Caco-2 (cell line): ENCODE measurements at regions not wholly inside any gene's neighbourhood (a gene's known extent, or its start where the extent isn't known, plus 50 kb on each side); places are given as distances from the start of the nearest gene placed in this dataset.

Experiments used
- BruUV-seq: library from RNA; stranded (reverse); fragments of 400-500 nt; replicated peaks from 2 replicates; lab custom pipeline; 2021; lab: Mats Ljungman, UMichigan
- CTCF ChIA-PET: fragments of 300-600 bp; sonication (Branson Sonifier 250); formaldehyde crosslinking; loops from one replicate; lab custom pipeline; 2022; ENCODE audit warnings: antibody characterized with exemption; lab: Charles Lee
- POLR2A ChIA-PET: fragments of 300-600 bp; sonication (Branson Sonifier 250); formaldehyde crosslinking; loops from one replicate; lab custom pipeline; 2022; ENCODE audit warnings: antibody characterized with exemption; lab: Charles Lee
- DNase-seq, 2 experiments: peaks; one replicate each; pipeline versions ENCODE4 v3.0.0 to v3.0.0-alpha.2; 2020 to 2022
- H3K27me3 ChIP-seq: replicated peaks from 2 replicates; pipeline ENCODE4 v1.6.0; 2011; ENCODE audit warnings: low read length; ENCODE audit not compliant: control insufficient read depth, insufficient read depth
- H3K36me3 ChIP-seq: 2 replicates; pipeline ENCODE4 v1.5.1; 2011; ENCODE audit warnings: low read length; ENCODE audit not compliant: control insufficient read depth, insufficient read depth
- H3K4me1 ChIP-seq: fragments of 250-450 bp; sonication (Bioruptor Pico); 2 replicates; pipeline ENCODE4 v1.5.1; 2020; ENCODE audit warnings: mild to moderate bottlenecking
- H3K4me3 ChIP-seq: 2 replicates; pipeline ENCODE4 v1.5.1; 2011; ENCODE audit warnings: low read depth, mild to moderate bottlenecking, control low read depth, low read length
- H3K9me3 ChIP-seq: fragments of 250-450 bp; sonication (Bioruptor Pico); 2 replicates; pipeline ENCODE4 v1.5.1; 2020; ENCODE audit warnings: mild to moderate bottlenecking, moderate library complexity
- H3K27ac Mint-ChIP-seq: one replicate; pipeline ENCODE4 v1.8.0; 2022; ENCODE audit warnings: mixed read lengths; ENCODE audit not compliant: unreplicated experiment
- H3K27me3 Mint-ChIP-seq: one replicate; pipeline ENCODE4 v1.8.0; 2022; ENCODE audit warnings: mixed read lengths; ENCODE audit not compliant: insufficient read depth, unreplicated experiment
- H3K36me3 Mint-ChIP-seq: one replicate; pipeline ENCODE4 v1.8.0; 2022; ENCODE audit warnings: mild to moderate bottlenecking, mixed read lengths; ENCODE audit not compliant: insufficient read depth, unreplicated experiment
- H3K4me1 Mint-ChIP-seq: one replicate; pipeline ENCODE4 v1.8.0; 2022; ENCODE audit warnings: low read depth, mixed read lengths; ENCODE audit not compliant: unreplicated experiment
- H3K4me3 Mint-ChIP-seq: one replicate; pipeline ENCODE4 v1.8.0; 2022; ENCODE audit warnings: mild to moderate bottlenecking, moderate library complexity, mixed read lengths; ENCODE audit not compliant: unreplicated experiment
- H3K9me3 Mint-ChIP-seq: one replicate; pipeline ENCODE4 v1.8.0; 2022; ENCODE audit warnings: mixed read lengths; ENCODE audit not compliant: unreplicated experiment
- CTCF ChIP-seq, 2 experiments: fragments of 200-600 bp in 1 of 2; IDR thresholded peaks; 1 replicate in 1 of 2; 2 replicates in 1 of 2; pipeline versions ENCODE4 v1.5.1 to v1.8.0; 2011 to 2022; ENCODE audit warnings: antibody characterized with exemption in 1 of 2, control low read depth in 1 of 2, inconsistent platforms in 1 of 2, low read depth in 1 of 2, low read length in 1 of 2, mild to moderate bottlenecking in 1 of 2, moderate library complexity in 1 of 2; ENCODE audit not compliant: insufficient read depth in 1 of 2, severe bottlenecking in 1 of 2, unreplicated experiment in 1 of 2
- intact Hi-C: fragments of 100-400 bp; cut with micrococcal nuclease; formaldehyde crosslinking; loops from one replicate; pipeline ENCODE4 v1.10.0; 2022; ENCODE audit not compliant: unreplicated experiment

GRCh38 chr20:62589150-62589498, 53.2 kb upstream of the SLCO4A1 start:
- no peak overlapping the region for H3K4me3 ChIP-seq
- Mint-ChIP-seq H3K4me3 (no peak overlapping the region), H3K4me1 (no peaks in the 10 kb centered on the region), H3K36me3 (no peaks in the 10 kb centered on the region), H3K27ac (no peak overlapping the region), H3K27me3 (peaks cover 8% of the 10 kb centered on the region), H3K9me3 (no peaks in the 10 kb centered on the region)
- ChIA-PET CTCF (interaction anchor here (0.5 to 1.9 kb wide), 3 partner anchors 28 to 287 kb away, joined by 3 to 6 read pairs (median 4); no protein-coding TSS in a partner anchor), POLR2A (no interaction called here)
- no peaks in the 10 kb centered on the region for H3K4me1 ChIP-seq
- BruUV-seq: no TSS peak
- no peaks in the 10 kb centered on the region for H3K9me3 ChIP-seq
- intact Hi-C loops: no loop called here
- no peak for DNase-seq
- H3K27me3 ChIP-seq: 0 out of 2 replicates have a peak, but pooled peaks cover 2% of the 10 kb centered on the region
- TF ChIP-seq CTCF (IDR thresholded peaks at IDR 0.05; ENCODE audit: insufficient read depth in 1 of 2, low read depth in 1 of 2, low read length in 1 of 2, severe bottlenecking in 1 of 2, unreplicated experiment in 1 of 2): no peak
- H3K36me3 ChIP-seq: no peaks in the 10 kb centered on the region

GRCh38 chr20:62589720-62590119, 52.6 kb upstream of the SLCO4A1 start:
- Histone ChIP-seq H3K36me3 (no peaks in the 10 kb centered on the region), H3K27me3 (0 out of 2 replicates have a peak, but pooled peaks cover 2% of the 10 kb centered on the region), H3K4me3 (no peak overlapping the region), H3K4me1 (no peaks in the 10 kb centered on the region), H3K9me3 (no peaks in the 10 kb centered on the region; the same call in 1 of the 2 replicates)
- Mint-ChIP-seq H3K9me3 (no peaks in the 10 kb centered on the region), H3K27ac (no peak overlapping the region), H3K27me3 (peaks cover 10% of the 10 kb centered on the region), H3K4me1 (no peaks in the 10 kb centered on the region), H3K4me3 (no peak overlapping the region), H3K36me3 (no peaks in the 10 kb centered on the region)
- no peak for DNase-seq
- ChIA-PET CTCF (interaction anchor here (1.9 kb wide), 1 partner anchor 27 kb away, joined by 6 read pairs; no protein-coding TSS in a partner anchor), POLR2A (no interaction called here)
- intact Hi-C loops: no loop called here
- BruUV-seq: no TSS peak
- no peak for TF ChIP-seq CTCF (IDR thresholded peaks at IDR 0.05; ENCODE audit: insufficient read depth in 1 of 2, low read depth in 1 of 2, low read length in 1 of 2, severe bottlenecking in 1 of 2, unreplicated experiment in 1 of 2)

GRCh38 chr20:62590309-62591121, 51.8 kb upstream of the SLCO4A1 start:
- intact Hi-C loops: no loop called here
- Mint-ChIP-seq H3K4me3 (no peak overlapping the region), H3K4me1 (no peaks in the 10 kb centered on the region), H3K27ac (no peak overlapping the region), H3K36me3 (no peaks in the 10 kb centered on the region), H3K9me3 (no peaks in the 10 kb centered on the region), H3K27me3 (peaks cover 15% of the 10 kb centered on the region)
- no peak for DNase-seq
- POLR2A ChIA-PET: no interaction called here
- H3K4me1 ChIP-seq: no peaks in the 10 kb centered on the region
- H3K27me3 ChIP-seq: peaks cover 2% of the 10 kb centered on the region; the same call in 1 of the 2 replicates
- BruUV-seq: no TSS peak
- H3K36me3 ChIP-seq: no peaks in the 10 kb centered on the region
- no peak overlapping the region for H3K4me3 ChIP-seq
- no peaks in the 10 kb centered on the region; the same call in 1 of the 2 replicates for H3K9me3 ChIP-seq
- CTCF ChIA-PET: no interaction called here
- TF ChIP-seq CTCF (IDR thresholded peaks at IDR 0.05; ENCODE audit: insufficient read depth in 1 of 2, low read depth in 1 of 2, low read length in 1 of 2, severe bottlenecking in 1 of 2, unreplicated experiment in 1 of 2): no peak
